NCI-H1417 (cell line): ENCODE measurements at regions not wholly inside any gene's neighbourhood (a gene's known extent, or its start where the extent isn't known, plus 50 kb on each side); places are given as distances from the start of the nearest gene placed in this dataset.

Experiments used
- DNase-seq, 3 experiments: peaks; one replicate each; lab custom pipeline; 2025; lab: John Stamatoyannopoulos, UW

DNA sequence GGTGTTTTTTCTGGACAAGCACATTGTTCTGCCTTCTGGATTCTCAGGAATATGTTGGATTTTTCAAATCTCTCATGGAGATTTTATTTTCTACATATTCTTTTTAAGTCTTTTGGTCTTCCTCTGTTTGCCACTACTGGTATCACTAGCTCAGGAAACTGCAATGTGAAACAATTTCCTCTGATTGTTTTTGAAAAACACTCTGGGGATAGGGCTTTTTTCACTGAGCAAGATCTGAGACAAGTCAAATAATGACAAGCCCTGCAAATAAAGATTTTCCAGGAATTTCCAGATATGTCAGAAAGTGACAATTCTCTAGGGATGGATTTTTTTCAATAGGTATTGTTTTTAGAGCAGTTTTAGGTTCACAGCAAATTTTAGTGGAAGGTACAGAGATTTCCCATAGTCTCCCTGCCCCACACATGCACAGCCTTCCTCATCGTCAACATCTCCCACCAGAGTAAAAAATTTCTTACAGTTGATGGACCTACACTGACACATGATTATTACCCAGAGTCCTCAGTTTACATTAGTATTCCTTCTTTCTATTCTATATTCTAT, 86.9 kb upstream of the TMEM161B start:
- DNase-seq = no peak

DNA sequence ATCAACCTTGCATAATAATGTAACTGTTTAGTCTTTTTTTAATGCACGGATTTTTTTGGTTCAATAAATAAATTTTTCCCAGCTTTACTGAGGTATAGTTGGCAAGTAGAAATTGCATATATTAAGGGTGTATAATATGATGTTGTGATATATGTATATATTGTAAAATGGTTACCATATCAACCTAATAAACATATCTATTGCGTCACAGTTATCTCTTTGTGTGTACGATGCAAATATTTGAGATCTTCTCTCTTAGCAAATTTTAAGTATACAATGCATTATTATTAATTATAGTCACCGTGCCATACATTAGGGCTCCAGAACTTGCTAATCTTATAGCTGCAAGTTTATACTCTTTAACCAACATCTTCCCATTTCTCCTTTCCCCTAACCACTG, 57.2 kb upstream of the TMEM161B start:
- DNase-seq = no peak

DNA sequence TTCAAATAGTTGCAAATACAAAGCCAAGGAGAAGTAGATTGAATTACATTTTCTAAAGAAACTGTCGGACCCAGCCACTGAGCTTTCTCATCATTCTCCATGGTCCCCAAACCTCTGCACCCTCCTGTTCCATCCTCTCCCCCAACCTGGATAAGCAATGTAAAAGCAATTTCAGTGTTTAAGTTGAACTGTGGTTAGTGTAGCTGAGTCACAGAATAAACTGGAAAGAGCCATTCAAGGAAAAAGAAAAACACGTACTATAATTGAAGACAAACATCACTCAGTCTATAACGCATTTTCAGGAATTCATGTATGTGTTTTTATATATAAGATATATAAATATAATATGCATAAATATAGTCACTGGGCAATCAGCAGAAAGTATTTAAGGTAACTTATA, 54.1 kb upstream of the TMEM161B start:
- DNase-seq = no peak
